GM12865 (cell line): ENCODE measurements at regions not wholly inside any gene's neighbourhood (a gene's known extent, or its start where the extent isn't known, plus 50 kb on each side); places are given as distances from the start of the nearest gene placed in this dataset.

Source experiments
- DNase-seq: peaks from one replicate; pipeline ENCODE4 v3.0.0; 2010; ENCODE audit warnings: low read depth
- H3K4me3 ChIP-seq: 2 replicates; pipeline ENCODE4 v1.5.1; 2011; ENCODE audit warnings: mild to moderate bottlenecking, low read depth, low read length, control low read depth
- CTCF ChIP-seq: IDR thresholded peaks from 2 replicates; pipeline ENCODE4 v1.5.1; 2011; ENCODE audit warnings: low read length, control low read depth, low read depth, inconsistent platforms; ENCODE audit not compliant: insufficient read depth; ENCODE audit errors: missing control alignments

GRCh38 chr10:62972103-62972502, 155.9 kb upstream of the EGR2 start:
- DNase-seq = no peak
- no peak for TF ChIP-seq CTCF
- no peak overlapping the region for H3K4me3 ChIP-seq

GRCh38 chr10:62964026-62964425, 147.9 kb upstream of the EGR2 start:
- no peak for DNase-seq
- no peak overlapping the region for H3K4me3 ChIP-seq
- no peak for TF ChIP-seq CTCF

GRCh38 chr10:62961951-62962523, 145.9 kb upstream of the EGR2 start:
- DNase-seq = no peak
- no peak for TF ChIP-seq CTCF
- H3K4me3 ChIP-seq = no peak overlapping the region

GRCh38 chr10:62960416-62960815, 144.2 kb upstream of the EGR2 start:
- DNase-seq = no peak
- H3K4me3 ChIP-seq = no peak overlapping the region
- TF ChIP-seq CTCF = no peak

GRCh38 chr10:62959553-62959952, 143.4 kb upstream of the EGR2 start:
- no peak for TF ChIP-seq CTCF
- DNase-seq = no peak
- no peak overlapping the region for H3K4me3 ChIP-seq

GRCh38 chr10:62958980-62959379, 142.8 kb upstream of the EGR2 start:
- DNase-seq = no peak

More at GRCh38 chr10:62958980-62959379, 142.8 kb upstream of the EGR2 start:
- TF ChIP-seq CTCF = no peak
- H3K4me3 ChIP-seq = no peak overlapping the region
